H1 (cell line): ENCODE measurements at regions not wholly inside any gene's neighbourhood (a gene's known extent, or its start where the extent isn't known, plus 50 kb on each side); places are given as distances from the start of the nearest gene placed in this dataset.

Source experiments
- CTCF ChIA-PET: fragments of 300-600 bp; sonication (Branson Sonifier 250); formaldehyde crosslinking; loops from one replicate; lab custom pipeline; 2021; ENCODE audit not compliant: partially characterized antibody; lab: Charles Lee
- POLR2A ChIA-PET: fragments of 300-600 bp; sonication (Branson Sonifier 250); formaldehyde crosslinking; loops from one replicate; lab custom pipeline; 2021; ENCODE audit warnings: inconsistent platforms; ENCODE audit not compliant: partially characterized antibody; lab: Charles Lee
- DNase-seq, 2 experiments: peaks; one replicate each; pipeline versions ENCODE4 v3.0.0 to v3.0.0-alpha.2; 2010 to 2022; ENCODE audit warnings: low spot score in 2 of 2, low read depth in 1 of 2, mixed read lengths in 1 of 2
- FAIRE-seq: peaks from 2 replicates; lab custom pipeline; 2011; peaks lifted over from hg19 to GRCh38; lab: Jason Lieb, UNC
- H2AFZ ChIP-seq: 2 replicates; pipeline ENCODE4 v1.8.1; 2012; ENCODE audit warnings: low read length, inconsistent platforms
- H2AK5ac ChIP-seq: 2 replicates; pipeline ENCODE4 v1.6.1; 2013; ENCODE audit warnings: low read depth, low read length
- H2BK120ac ChIP-seq: replicated peaks from 2 replicates; pipeline ENCODE3; 2013; ENCODE audit warnings: low read depth, low read length, inconsistent platforms
- H2BK12ac ChIP-seq: 2 replicates; pipeline ENCODE4 v1.6.1; 2013; ENCODE audit warnings: low read depth, low read length
- H2BK15ac ChIP-seq: 2 replicates; pipeline ENCODE4 v1.6.1; 2013; ENCODE audit warnings: low read length
- H2BK20ac ChIP-seq: 2 replicates; pipeline ENCODE4 v1.6.1; 2013; ENCODE audit warnings: low read length
- H2BK5ac ChIP-seq: 2 replicates; pipeline ENCODE4 v1.6.1; 2013; ENCODE audit warnings: low read depth, low read length
- H3K14ac ChIP-seq: 2 replicates; pipeline ENCODE4 v1.6.1; 2013; ENCODE audit warnings: inconsistent platforms; ENCODE audit not compliant: insufficient read length
- H3K18ac ChIP-seq: 2 replicates; pipeline ENCODE4 v1.6.1; 2013; ENCODE audit warnings: low read length; ENCODE audit errors: extremely low read depth
- H3K23ac ChIP-seq: 2 replicates; pipeline ENCODE4 v1.6.1; 2013; ENCODE audit warnings: inconsistent platforms; ENCODE audit not compliant: insufficient read length
- H3K23me2 ChIP-seq: 2 replicates; pipeline ENCODE4 v1.6.1; 2013; ENCODE audit warnings: low read depth, low read length
- H3K27ac ChIP-seq: 2 replicates; pipeline ENCODE4 v1.6.1; 2011; ENCODE audit warnings: low read depth, low read length, inconsistent platforms
- H3K27me3 ChIP-seq, 4 experiments: replicated peaks in 1 of 4; 1 replicate in 1 of 4; 2 replicates in 3 of 4; pipeline versions ENCODE4 v1.6.1 to v1.8.1; 2011 to 2013; ENCODE audit warnings: low read length in 3 of 4, mild to moderate bottlenecking in 3 of 4, inconsistent platforms in 2 of 4, mixed read lengths in 2 of 4, moderate library complexity in 1 of 4; ENCODE audit not compliant: control insufficient read depth in 3 of 4, insufficient read depth in 3 of 4; ENCODE audit errors: extremely low read depth in 1 of 4
- H3K36me3 ChIP-seq, 4 experiments: 2 replicates each; pipeline versions ENCODE4 v1.6.1 to v1.8.1; 2011 to 2013; ENCODE audit warnings: mild to moderate bottlenecking in 4 of 4, low read length in 3 of 4, moderate library complexity in 2 of 4, control low read depth in 1 of 4, inconsistent platforms in 1 of 4; ENCODE audit not compliant: insufficient read depth in 4 of 4, control insufficient read depth in 2 of 4
- H3K4ac ChIP-seq: replicated peaks from 2 replicates; pipeline ENCODE3; 2013; ENCODE audit warnings: low read length, low read depth, mixed read lengths, inconsistent platforms; ENCODE audit not compliant: insufficient read length
- H3K4me1 ChIP-seq, 4 experiments: replicated peaks in 1 of 4; 1 replicate in 1 of 4; 2 replicates in 3 of 4; pipeline versions ENCODE4 v1.6.1 to v1.8.1; 2011 to 2013; ENCODE audit warnings: low read length in 3 of 4, inconsistent platforms in 2 of 4, mixed read lengths in 1 of 4; ENCODE audit not compliant: insufficient read depth in 4 of 4, control insufficient read depth in 3 of 4
- H3K4me2 ChIP-seq, 2 experiments: 2 replicates each; pipeline versions ENCODE4 v1.6.1 to v1.8.1; 2011 to 2013; ENCODE audit warnings: low read depth in 2 of 2, low read length in 2 of 2, control low read depth in 1 of 2, inconsistent platforms in 1 of 2, mild to moderate bottlenecking in 1 of 2; ENCODE audit not compliant: insufficient read depth in 1 of 2
- H3K4me3 ChIP-seq, 4 experiments: fragments of 200-600, 300-600 bp in 1 of 4; sonication (generic), shearing (Covaris generic), sonication (Bioruptor Twin) in 1 of 4; 2 replicates each; pipeline versions ENCODE4 v1.5.1 to v1.8.1; 2011 to 2016; ENCODE audit warnings: low read length in 4 of 4, low read depth in 3 of 4, control low read depth in 2 of 4, inconsistent platforms in 2 of 4, mild to moderate bottlenecking in 2 of 4, mixed read lengths in 1 of 4, moderate library complexity in 1 of 4; ENCODE audit not compliant: insufficient read depth in 2 of 4; ENCODE audit errors: extremely low read depth in 1 of 4
- H3K56ac ChIP-seq: replicated peaks from 2 replicates; pipeline ENCODE3; 2013; ENCODE audit warnings: low read depth, mild to moderate bottlenecking, mixed read lengths, low read length, inconsistent platforms; ENCODE audit not compliant: insufficient read length
- H3K79me1 ChIP-seq: 2 replicates; pipeline ENCODE4 v1.6.1; 2013; ENCODE audit warnings: low read depth, low read length, control low read depth
- H3K79me2 ChIP-seq, 2 experiments: 2 replicates each; pipeline versions ENCODE4 v1.6.1 to v1.8.1; 2012 to 2013; ENCODE audit warnings: low read length in 2 of 2, mild to moderate bottlenecking in 2 of 2, inconsistent platforms in 1 of 2; ENCODE audit not compliant: insufficient read depth in 2 of 2, control insufficient read depth in 1 of 2
- H3K9ac ChIP-seq, 4 experiments: replicated peaks in 1 of 4; 1 replicate in 1 of 4; 2 replicates in 3 of 4; pipeline versions ENCODE4 v1.6.1 to v1.8.1; 2011 to 2013; ENCODE audit warnings: low read depth in 3 of 4, low read length in 3 of 4, control low read depth in 2 of 4, mild to moderate bottlenecking in 2 of 4, moderate library complexity in 2 of 4, inconsistent platforms in 1 of 4; ENCODE audit errors: extremely low read depth in 1 of 4
- H3K9me3 ChIP-seq, 2 experiments: 2 replicates each; pipeline versions ENCODE4 v1.6.1 to v1.8.1; 2012 to 2013; ENCODE audit warnings: mild to moderate bottlenecking in 2 of 2, moderate library complexity in 2 of 2, control low read depth in 1 of 2, inconsistent platforms in 1 of 2, low read depth in 1 of 2, low read length in 1 of 2, mixed read lengths in 1 of 2; ENCODE audit not compliant: insufficient read depth in 2 of 2
- H4K20me1 ChIP-seq, 2 experiments: replicated peaks in 1 of 2; 2 replicates each; pipeline versions ENCODE3 to v1.8.1; 2011 to 2013; ENCODE audit warnings: inconsistent platforms in 2 of 2, low read length in 2 of 2, mild to moderate bottlenecking in 1 of 2; ENCODE audit not compliant: insufficient read depth in 2 of 2, control insufficient read depth in 1 of 2
- H4K5ac ChIP-seq: 2 replicates; pipeline ENCODE4 v1.6.1; 2013; ENCODE audit warnings: low read length, low read depth, mixed read lengths, inconsistent platforms; ENCODE audit not compliant: insufficient read length
- H4K8ac ChIP-seq: 2 replicates; pipeline ENCODE4 v1.8.0; 2013; ENCODE audit warnings: mild to moderate bottlenecking, moderate library complexity, low read length, inconsistent platforms; ENCODE audit not compliant: insufficient read depth; ENCODE audit errors: extremely low read depth
- H4K91ac ChIP-seq: replicated peaks from 2 replicates; pipeline ENCODE3; 2013; ENCODE audit warnings: low read length, mixed read lengths, inconsistent platforms; ENCODE audit not compliant: insufficient read length
- BRCA1 ChIP-seq: IDR thresholded peaks from 2 replicates; pipeline ENCODE4 v1.6.1; 2012; ENCODE audit warnings: low read depth, low read length, improper control_type of control experiment
- CTCF ChIP-seq, 3 experiments: IDR thresholded peaks; 1 replicate in 2 of 3; 2 replicates in 1 of 3; pipeline versions ENCODE4 v1.5.1 to v1.6.1; 2011; ENCODE audit warnings: low read length in 3 of 3, mild to moderate bottlenecking in 3 of 3, inconsistent platforms in 2 of 3, low read depth in 1 of 3, moderate library complexity in 1 of 3; ENCODE audit not compliant: insufficient read depth in 1 of 3; ENCODE audit errors: control extremely low read depth in 1 of 3
- HDAC2 ChIP-seq, 2 experiments: fragments of 300-600 bp in 1 of 2; sonication (generic) in 1 of 2; IDR thresholded peaks; 2 replicates each; pipeline ENCODE4 v1.6.1; 2011 to 2012; ENCODE audit warnings: low read depth in 2 of 2, low read length in 2 of 2, mild to moderate bottlenecking in 2 of 2, moderate library complexity in 2 of 2, borderline replicate concordance in 1 of 2, inconsistent platforms in 1 of 2
- JUND ChIP-seq: IDR thresholded peaks from 2 replicates; pipeline ENCODE4 v1.6.1; 2011; ENCODE audit warnings: mild to moderate bottlenecking, improper control_type of control experiment, low read length
- NRF1 ChIP-seq: IDR thresholded peaks from 2 replicates; pipeline ENCODE4 v1.6.1; 2011; ENCODE audit warnings: mild to moderate bottlenecking, low read depth, low read length, improper control_type of control experiment
- RNF2 ChIP-seq: fragments of 200-900, 300-1000 bp; sonication (generic); IDR thresholded peaks from 2 replicates; pipeline ENCODE4 v1.7.1; 2016; ENCODE audit warnings: borderline replicate concordance, low read depth, mild to moderate bottlenecking, antibody characterized with exemption, low read length; ENCODE audit not compliant: poor library complexity, severe bottlenecking; ENCODE audit errors: missing control alignments
- SP1 ChIP-seq: IDR thresholded peaks from 2 replicates; pipeline ENCODE4 v1.6.1; 2011; ENCODE audit warnings: low read depth, low read length
- TAF1 ChIP-seq: IDR thresholded peaks from 2 replicates; pipeline ENCODE4 v1.6.1; 2011; ENCODE audit warnings: mild to moderate bottlenecking, low read depth, low read length
- TEAD4 ChIP-seq: IDR thresholded peaks from 2 replicates; pipeline ENCODE4 v1.6.1; 2012; ENCODE audit warnings: low read depth, low read length, inconsistent platforms, mixed read lengths
- YY1 ChIP-seq: IDR thresholded peaks from 2 replicates; pipeline ENCODE4 v1.6.1; 2011; ENCODE audit warnings: low read depth, mild to moderate bottlenecking, low read length
- WGBS, 2 experiments: shearing (Covaris generic) in 1 of 2; methylation state at CpG; one replicate each; pipeline versions ENCODE4 v1.1.6 to v1.1.7; 2013 to 2015; ENCODE audit warnings: low lambda C conversion rate in 2 of 2, mixed read lengths in 2 of 2, inconsistent platforms in 1 of 2, low coverage in 1 of 2, missing lambda C conversion rate in 1 of 2; ENCODE audit not compliant: insufficient replicate concordance in 2 of 2, insufficient coverage in 1 of 2, insufficient read length in 1 of 2; ENCODE audit errors: extremely low coverage in 1 of 2, missing lambda C conversion rate in 1 of 2; 5-methylcytosine and 5-hydroxymethylcytosine counted together

DNA sequence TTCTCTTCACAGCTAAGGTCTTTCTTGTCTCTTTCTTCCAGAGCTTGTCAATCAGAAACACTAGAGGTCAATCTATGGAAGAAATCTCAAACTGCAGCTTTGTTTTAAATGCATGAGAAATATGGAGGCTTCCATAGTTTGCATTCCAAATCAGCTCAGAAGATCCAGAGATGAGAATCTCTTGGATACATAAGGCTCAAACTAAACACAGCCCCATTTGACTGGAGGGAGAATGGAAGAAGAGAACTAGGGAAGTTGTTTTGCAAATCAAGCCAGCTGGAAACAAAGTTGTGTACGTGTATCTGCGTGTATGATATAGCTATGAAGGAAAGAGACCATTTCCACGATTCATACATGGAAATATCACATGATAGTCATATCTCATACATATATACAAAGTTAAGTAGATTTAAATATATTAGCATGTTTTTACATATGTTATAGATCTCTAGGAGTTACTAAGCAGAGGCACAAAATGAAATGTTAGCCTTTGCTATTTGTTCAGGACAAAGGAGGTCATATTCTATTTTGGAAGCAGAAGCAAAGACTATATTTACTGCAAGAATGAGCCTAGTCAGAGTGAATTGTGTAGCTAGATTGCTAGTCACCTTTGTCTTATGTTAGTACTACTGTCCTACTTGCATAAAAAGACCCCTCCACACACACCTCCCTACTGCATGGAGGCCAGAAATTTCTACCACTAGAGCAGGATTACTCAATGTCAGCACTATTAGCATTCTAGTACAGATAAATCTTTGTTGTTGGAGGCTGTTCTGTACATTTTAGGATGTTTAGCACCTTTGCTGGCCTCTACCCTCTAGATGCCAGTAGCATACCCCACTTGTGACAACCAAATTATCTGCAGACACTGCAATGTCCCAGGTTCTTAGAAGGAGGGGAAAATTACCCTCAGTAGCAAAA, 303.5 kb upstream of the CHAC2 start:
- Histone ChIP-seq H3K79me1 (no peaks in the 10 kb centered on the region), H3K9me3 (no peaks in the 10 kb centered on the region), H3K14ac (no peak overlapping the region), H3K4ac (no peak overlapping the region), H3K4me2 (no peak overlapping the region), H2BK120ac (no peak overlapping the region), H4K5ac (no peak overlapping the region), H2BK15ac (no peak overlapping the region), H4K91ac (no peak overlapping the region), H4K20me1 (no peaks in the 10 kb centered on the region), H2BK5ac (no peak overlapping the region), H3K56ac (no peak overlapping the region), H3K4me1 (no peaks in the 10 kb centered on the region), H2AK5ac (no peak overlapping the region), H3K36me3 (no peaks in the 10 kb centered on the region), H3K9ac (no peak overlapping the region), H3K27ac (no peak overlapping the region), H3K4me3 (no peak overlapping the region), H4K8ac (no peak overlapping the region), H3K79me2 (no peaks in the 10 kb centered on the region), H2AFZ (no peak overlapping the region; the same call in 1 of the 2 replicates), H3K18ac (no peak overlapping the region), H2BK12ac (no peak overlapping the region), H3K27me3 (no peaks in the 10 kb centered on the region), H3K23ac (no peak overlapping the region), H3K23me2 (no peaks in the 10 kb centered on the region), H2BK20ac (no peak overlapping the region)
- DNase-seq (no peak), FAIRE-seq (no peak)
- WGBS, 2 experiments: 74% methylated on average over 3 of the region's 3 CpGs; no CpG with 5 or more reads in 1 of the 2 experiments
- ChIA-PET CTCF (interaction anchor here (0.9 kb wide), 2 partner anchors 9 to 40 kb away, joined by 4 read pairs; no protein-coding TSS in a partner anchor), POLR2A (no interaction called here)
- TF ChIP-seq RNF2 (no peak), NRF1 (no peak), YY1 (no peak), SP1 (no peak), TAF1 (no peak), CTCF (IDR thresholded peaks at IDR 0.05; ENCODE audit: control extremely low read depth in 1 of 3, insufficient read depth in 1 of 3, low read depth in 1 of 3, low read length in 3 of 3) (no peak), TEAD4 (no peak), HDAC2 (IDR thresholded peaks at IDR 0.05; ENCODE audit: borderline replicate concordance in 1 of 2, low read depth in 2 of 2, low read length in 2 of 2) (no peak), JUND (no peak), BRCA1 (no peak)
